NCI-H2029 treated with DMSO at 0.1 percent for 48 hours (cell line): ENCODE measurements at regions not wholly inside any gene's neighbourhood (a gene's known extent, or its start where the extent isn't known, plus 50 kb on each side); places are given as distances from the start of the nearest gene placed in this dataset.
"Not testable (repeated sequence)": the region's sequence is repeated elsewhere in the genome, so short reads cannot be mapped to it uniquely, and the experiment has no call there.

Experiments used
- DNase-seq: peaks from one replicate; lab custom pipeline; 2025; lab: John Stamatoyannopoulos, UW

DNA sequence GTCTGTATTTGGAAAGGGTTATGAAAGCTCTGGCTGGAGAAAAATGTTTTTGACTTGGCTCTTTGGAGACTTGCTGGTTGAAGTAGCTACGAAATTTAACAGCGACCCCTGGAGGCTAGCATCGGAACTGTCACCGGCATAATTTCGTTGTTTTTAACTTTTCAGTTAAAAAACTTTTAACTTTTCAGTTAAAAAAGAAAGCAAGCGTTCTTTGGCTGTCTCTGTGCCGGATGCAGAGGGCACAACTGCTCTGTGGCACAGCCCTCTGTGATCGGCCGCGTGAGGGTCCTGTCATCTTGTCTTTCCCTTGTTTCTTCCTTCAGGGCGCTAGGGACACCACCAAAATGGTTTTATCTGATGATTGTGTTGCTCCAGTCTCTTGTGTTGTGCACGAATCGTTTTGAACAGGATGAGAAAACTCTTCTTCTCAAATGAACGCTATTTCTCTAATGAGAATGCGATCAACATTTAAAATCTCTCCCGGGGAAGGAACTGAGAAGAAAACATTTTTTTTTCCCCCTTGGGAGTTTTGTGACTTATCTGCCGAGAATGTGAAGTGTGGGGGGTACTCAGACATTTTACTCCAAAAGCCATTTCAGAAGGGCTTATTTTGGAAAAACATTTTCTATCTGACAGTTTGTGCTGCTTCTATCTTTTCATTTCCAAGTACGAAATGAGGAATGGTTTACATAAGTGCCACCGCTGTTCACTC, 57.1 kb downstream of the ADCYAP1 start:
- peak; percentile 27 for DNase-seq

DNA sequence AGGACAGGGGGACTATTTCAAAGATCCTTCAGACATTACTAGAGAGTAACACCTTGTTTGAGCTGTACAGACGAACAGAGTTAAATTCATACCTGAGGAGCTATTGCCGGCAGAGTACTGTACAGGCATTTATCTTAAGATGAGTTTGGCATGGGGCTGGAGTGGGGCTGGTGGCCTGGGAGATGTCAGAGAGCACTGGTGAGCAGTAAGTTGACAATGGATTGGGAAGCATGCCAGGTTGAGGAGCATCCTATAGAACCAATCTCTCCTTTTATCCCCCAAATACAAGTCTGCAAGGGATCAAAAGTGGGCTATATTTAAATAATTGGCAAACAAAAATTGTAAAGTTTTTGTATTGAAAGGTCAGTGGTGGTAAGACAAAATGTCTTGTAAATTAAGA, 58.6 kb downstream of the ADCYAP1 start:
- DNase-seq = no peak

DNA sequence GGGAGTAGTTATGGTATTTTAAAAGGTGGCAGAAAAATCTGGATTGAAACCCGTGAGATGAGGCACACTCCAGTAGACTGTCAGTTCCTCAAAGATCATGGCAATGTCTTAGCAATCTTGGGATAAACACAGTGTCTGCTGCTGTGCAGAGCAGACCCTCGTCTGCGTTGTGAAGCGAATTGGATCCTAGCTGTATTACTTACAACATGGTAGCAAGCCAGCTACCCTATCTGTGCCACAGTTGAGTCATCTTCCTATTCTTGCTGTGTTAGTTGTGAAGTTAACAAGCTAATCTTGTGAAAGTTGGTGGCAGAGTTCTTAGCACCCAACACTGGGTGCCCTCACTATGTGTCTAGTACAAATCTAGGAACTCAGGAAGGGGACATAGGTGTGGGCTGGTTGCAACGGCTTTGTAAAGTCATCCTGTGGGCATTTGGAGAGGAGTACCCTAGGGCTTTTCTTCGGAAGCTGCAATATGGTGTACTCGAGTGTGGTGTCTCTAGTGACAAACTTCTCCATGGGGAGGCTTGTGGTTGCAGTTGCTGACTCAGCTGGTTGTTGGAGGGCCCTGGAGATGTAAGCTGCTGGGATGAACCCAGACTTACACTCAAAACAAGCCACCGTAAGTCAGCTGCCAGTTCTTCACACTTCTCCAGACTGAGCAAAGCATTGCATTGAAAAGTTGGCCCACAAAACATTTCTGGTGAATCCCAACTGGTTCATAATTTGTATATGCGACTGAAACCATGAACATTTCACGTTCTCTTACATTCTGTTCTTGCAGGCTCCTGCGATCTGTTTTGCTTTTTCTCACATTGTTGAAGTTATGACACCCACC, 61.5 kb downstream of the ADCYAP1 start:
- no peak for DNase-seq

DNA sequence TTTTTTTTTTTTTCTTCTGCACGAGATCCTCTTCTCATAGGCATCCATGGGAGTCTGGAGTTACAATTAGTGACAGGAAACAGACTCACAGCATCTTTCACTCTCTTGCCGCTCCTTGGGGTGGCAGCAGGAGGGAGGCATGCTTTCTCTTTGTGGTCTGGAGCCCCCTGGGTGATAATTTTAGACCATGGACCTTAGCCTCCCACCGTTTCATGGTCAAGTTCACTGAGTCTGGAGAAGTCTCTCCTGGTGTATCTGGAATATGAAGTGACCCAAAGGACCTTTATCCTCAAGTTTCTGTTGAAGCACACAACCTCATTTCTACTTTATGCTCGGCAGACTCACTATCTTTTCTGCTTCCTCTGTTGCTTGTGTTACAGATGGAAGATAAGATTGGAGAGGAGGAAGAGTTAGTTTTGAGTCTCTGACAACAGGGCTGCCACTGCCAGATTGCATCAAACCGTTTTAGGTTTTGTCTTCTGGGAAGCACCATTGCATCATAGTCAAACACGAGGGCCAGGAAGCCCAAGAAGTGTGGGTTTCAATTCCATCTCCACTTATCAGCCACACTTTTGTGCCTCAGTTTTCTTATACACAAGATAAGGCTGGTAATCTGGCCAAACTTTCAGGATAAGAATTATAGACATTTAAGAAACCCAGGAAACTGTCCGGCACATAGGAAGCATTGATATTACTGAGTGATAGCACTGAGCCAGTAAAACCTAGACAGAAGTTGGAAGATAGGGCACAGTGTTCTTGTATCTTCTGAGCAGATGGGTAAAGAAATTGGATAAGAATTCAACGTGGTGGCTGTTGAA, 62.3 kb downstream of the ADCYAP1 start:
- no peak for DNase-seq

DNA sequence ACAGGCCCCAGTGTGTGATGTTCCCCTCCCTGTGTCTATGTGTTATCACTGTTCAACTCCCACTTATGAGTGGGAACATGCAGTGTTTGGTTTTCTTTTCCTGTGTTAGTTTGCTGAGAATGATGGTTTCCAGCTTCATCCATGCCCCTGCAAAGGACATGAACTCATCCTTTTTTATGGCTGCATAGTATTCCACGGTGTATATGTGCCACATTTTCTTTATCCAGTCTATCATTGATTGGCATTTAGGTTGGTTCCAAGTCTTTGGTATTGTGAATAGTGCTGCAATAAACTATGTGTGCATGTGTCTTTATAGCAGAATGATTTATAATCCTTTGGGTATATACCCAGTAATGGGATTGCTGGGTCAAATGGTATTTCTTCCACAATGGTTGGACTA, 64.2 kb downstream of the ADCYAP1 start:
- not testable (repeated sequence) for DNase-seq

DNA sequence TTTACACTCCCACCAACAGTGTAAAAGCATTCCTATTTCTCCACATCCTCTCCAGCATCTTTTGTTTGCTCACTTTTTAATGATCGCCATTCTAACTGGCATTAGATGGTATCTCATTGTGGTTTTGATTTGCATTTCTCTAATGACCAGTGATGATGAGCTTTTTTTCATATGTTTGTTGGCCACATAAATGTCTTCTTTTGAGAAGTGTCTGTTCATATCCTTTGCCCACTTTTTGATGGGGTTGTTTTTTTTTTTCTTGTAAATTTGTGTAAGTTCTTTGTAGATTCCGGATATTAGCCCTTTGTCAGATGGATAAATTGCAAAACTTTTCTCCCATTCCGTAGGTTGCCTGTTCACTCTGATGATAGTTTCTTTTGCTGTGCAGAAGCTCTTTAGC, 64.6 kb downstream of the ADCYAP1 start:
- DNase-seq = not testable (repeated sequence)

DNA sequence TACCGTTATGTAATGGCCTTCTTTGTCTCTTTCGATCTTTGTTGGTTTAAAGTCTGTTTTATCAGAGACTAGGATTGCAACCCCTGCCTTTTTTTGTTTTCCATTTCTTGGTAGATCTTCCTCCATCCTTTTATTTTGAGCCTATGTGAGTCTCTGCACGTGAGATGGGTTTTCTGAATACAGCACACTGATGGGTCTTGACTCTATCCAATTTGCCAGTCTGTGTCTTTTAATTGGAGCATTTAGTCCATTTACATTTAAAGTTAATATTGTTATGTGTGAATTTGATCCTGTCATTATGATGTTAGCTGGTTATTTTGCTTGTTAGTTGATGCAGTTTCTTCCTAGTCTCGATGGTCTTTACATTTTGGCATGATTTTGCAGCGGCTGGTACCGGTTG, 69.9 kb downstream of the ADCYAP1 start:
- not testable (repeated sequence) for DNase-seq

DNA sequence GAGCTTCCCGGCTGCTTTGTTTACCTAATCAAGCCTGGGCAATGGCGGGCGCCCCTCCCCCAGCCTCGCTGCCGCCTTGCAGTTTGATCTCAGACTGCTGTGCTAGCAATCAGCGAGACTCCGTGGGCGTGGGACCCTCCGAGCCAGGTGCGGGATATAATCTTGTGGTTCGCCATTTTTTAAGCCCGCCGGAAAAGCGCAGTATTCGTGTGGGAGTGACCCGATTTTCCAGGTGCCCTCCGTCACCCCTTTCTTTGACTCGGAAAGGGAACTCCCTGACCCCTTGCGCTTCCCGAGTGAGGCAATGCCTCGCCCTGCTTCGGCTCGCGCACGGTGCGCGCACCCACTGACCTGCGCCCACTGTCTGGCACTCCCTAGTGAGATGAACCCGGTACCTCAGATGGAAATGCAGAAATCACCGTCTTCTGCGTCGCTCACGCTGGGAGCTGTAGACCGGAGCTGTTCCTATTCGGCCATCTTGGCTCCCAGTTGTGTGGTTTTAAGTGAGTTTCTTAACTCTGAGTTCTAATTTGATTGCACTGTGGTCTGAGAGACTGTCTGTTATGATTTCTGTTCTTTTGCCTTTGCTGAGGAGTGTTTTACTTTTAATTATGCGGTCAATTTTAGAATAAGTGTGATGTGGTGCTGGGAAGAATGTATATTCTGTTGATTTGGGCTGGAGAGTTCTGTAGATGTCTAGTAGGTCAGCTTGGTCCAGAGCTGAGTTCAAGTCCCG, 71.9 kb downstream of the ADCYAP1 start:
- DNase-seq = not testable (repeated sequence)

DNA sequence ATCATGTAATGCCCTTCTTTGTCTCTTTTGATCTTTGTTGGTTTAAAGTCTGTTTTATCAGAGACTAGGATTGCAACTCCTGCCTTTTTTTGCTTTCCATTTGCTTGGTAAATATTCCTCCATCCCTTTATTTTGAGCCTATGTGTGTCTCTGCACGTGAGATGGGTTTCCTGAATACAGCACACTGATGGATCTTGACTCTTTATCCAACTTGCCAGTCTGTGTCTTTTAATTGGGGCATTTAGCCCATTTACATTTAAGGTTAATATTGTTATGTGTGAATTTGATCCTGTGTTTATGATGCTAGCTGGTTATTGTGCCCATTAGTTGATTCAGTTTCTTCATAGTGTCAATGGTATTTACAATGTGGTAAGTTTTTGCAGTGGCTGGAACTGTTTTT, 72.7 kb downstream of the ADCYAP1 start:
- not testable (repeated sequence) for DNase-seq

DNA sequence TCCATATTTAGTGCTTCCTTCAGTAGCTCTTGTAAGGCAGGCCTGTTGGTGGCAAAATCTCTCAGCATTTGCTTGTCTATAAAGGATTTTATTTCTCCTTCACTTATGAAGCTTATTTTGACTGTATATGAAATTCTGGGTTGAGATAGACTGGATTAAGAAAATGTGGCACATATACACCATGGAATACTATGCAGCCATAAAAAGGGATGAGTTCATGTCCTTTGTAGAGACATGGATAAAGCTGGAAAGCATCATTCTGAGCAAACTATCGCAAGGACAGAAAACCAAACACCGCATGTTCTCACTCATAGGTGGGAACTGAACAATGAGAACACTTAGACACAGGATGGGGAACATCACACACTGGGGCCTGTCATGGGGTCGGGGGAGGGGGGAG, 73.1 kb downstream of the ADCYAP1 start:
- DNase-seq = not testable (repeated sequence)

DNA sequence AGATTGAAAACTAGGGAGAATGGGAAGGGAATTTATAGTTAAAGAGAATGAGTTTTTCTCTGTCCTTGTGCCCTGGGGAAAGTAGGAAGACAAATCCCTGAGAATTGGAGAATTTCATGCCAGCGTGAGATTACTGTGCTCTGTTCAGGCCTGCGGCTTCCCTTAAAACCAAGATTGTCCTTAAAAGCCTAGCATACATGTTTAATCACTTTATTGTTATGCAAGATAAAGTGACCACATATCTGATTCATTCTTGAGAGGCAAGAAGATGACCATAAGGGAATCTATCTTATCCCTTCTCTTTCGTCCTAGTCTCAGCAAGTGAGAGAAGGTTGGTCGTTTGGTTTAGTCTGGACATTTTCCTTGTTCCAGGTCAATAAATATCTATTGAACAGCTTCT, 75.9 kb downstream of the ADCYAP1 start:
- DNase-seq = no peak

DNA sequence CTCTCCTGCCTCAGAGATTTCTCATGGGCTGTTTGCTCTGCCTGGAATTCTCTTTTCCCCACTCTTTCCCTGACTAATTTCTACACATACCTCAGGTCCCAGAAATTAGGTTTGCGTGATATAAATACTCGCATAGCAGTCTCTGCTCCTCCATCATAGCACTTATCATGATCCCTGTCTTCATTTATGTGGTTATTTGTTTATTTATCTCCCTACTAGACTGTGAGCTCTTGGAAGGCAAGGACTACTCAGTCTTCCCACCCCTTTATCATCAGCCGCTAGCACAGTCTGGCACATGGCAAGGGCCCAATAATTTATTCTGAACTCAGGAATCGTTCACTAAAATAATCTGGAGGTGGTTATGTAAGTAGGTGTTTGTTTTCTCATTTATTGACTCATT, 79.3 kb downstream of the ADCYAP1 start:
- DNase-seq = peak; percentile 70

DNA sequence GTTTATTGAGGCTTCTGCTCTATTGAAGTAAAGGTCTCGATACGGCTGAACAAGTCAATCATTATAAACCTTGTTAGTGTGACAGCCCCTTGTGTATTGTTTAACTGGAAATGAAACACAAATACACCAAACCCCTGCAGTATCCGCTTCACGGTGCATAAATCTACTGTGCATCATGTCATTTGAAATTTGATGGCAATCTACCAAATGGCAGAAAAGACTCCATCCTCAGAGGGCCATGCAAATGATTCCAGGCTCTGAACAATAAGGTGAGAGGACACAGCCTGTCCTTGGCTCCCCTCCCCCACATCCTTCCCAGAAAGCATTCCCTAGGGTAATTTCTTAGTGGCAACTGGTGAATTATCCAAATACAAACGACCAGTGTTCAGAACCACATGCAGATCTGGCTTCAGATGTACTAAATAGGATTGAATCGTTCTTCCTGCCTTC, 80.6 kb downstream of the ADCYAP1 start:
- DNase-seq = peak; percentile 96

DNA sequence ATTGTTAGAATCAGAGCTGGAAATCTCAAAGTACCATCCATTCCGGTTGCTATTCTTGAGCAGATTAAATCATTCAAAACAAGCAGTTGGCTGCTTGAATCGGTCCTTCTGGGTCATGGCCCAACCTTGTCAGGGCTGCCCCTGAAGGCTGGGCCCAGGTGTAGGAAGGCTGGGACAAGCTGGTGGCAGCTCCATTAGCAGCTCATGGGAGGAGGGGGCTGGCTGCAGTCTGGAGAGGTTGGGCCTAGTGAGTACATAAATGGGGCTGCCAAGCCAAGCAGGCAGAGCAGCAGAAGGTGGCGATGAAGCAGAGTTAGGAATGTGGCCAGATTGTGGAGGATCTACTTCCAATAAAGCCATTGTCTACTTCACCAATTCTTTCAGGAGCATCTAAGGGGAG, 81.4 kb downstream of the ADCYAP1 start:
- peak; percentile 70 for DNase-seq

DNA sequence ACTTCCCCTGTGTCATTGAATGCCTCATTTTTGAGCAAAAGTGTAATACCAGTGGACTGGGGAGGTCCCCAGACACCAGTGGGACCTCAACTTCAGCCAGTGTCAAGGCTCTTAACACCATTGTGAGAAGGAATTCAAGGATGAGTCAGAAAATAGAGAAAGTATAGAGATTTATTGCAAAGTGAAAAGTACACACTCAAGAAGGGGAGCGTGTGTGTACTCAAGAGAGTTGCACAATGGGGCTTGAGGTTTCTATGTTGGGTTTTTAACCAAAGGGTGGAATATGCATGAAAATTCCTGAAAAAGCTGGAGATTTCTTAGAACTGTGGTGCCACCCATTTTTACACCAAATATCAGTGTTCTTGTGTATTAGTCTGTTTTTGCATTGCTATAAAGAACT, 81.9 kb downstream of the ADCYAP1 start:
- DNase-seq = no peak

DNA sequence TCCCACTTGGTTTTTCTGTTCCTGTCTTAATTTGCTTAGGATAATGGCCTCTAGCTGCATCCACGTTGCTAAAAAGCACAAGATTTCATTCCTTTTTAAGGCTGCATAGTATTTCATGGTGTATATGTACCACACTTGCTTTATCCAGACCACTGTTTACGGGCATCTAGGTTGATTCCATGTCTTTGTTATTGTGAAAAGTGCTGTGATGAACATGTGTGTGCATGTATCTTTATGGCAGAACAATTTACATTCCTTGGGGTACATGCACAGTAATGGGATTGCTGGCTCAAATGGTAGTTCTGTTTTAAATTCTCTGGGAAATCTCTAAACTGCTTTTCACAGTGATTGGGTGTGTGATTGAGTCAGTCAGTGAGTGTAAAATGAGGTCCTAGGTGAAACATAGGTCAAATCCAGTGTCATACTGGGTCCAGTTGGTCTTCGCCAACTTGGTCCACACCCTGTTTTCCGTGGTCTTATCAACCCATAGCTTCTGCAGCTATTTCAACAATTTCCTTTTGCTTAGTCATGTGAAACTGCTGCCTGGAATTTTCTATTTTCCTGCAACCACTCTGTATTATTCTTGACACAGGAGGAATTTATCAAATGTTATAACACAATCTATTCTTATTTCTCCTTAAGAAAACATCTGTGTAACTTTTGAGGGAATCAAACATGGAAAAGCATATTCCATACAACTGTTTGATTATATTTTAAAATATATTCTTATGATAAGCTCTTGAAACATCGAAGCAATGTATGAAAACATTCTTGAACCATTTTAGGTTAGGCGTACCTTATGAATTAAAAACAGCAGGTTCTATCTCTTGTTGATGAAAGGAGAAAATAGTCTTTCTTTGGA, 82.9 kb downstream of the ADCYAP1 start:
- no peak for DNase-seq

DNA sequence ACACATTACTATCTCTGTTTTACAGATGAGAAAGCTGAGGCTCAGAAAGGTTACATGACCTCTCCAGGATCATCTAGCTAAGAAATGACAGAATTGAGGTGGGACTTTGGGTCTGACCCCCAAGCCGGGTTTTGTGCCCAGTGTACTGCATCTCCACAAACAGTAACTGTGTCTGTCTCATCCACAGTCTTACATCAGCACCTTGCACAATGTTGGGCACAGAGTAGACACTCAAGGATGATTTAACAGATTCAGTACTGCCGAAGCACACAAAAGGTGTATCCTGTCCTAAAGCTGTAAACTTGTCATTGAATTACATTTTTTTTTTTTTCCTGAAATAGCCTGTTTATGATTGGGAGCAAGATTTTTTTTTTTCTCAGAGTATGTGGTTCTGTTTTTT, 84.8 kb downstream of the ADCYAP1 start:
- DNase-seq = no peak

DNA sequence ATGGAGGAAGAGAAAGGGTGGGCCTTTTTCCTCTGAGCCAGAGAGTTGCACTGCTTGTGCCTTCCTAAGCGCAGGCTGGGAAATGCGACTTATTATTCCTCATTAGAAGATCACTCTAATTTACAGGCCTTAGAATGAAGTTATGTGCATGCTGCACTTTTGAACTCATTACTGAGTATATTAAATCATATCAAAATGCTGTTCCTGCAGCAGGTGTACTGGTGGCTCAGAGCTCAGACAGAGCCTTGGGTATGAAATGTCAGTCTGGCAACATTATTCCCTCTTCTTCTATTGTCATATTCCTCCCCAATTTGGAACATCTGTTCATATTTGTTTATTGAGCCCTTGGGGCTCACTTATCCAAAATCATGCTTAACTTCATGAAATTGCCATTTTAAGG, 85.5 kb downstream of the ADCYAP1 start:
- no peak for DNase-seq

DNA sequence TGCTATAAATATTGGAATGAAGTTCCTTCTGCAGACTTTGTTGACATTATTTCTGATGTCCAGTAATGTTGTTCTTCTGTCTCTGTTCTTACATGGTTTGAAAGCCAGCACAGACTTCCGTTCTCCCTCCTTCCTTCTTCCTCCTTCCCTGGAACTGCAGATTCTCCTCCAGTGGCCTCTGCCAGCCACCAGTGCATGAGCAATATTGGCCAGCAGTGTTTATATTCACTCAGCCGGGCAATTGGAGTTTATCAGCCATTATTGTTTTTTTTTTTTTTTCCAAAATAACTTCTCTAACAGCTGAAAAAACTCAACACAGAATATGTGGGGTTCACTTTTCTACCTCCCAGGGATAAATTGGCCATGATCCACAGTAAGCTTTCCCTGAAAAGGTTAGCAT, 86.8 kb downstream of the ADCYAP1 start:
- DNase-seq = no peak

DNA sequence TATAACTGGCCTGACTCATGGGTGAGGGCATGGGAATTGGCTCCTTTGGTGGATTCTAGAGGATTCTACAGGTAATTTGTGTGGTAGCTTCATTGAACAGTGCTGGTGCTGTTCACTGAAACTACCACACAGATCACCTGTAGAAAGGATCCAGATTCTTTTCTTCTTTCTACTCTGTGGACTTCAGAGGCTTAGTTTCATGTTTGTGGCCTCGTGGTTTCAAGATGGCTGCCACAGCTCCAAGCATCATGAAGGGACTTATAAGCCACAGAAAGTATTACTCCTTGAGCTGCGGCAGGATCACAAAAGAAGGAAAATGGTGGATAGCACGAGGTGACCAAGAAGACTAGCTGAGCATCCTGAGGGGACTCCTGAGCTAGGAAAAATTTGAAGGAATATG, 88.9 kb downstream of the ADCYAP1 start:
- DNase-seq = no peak

DNA sequence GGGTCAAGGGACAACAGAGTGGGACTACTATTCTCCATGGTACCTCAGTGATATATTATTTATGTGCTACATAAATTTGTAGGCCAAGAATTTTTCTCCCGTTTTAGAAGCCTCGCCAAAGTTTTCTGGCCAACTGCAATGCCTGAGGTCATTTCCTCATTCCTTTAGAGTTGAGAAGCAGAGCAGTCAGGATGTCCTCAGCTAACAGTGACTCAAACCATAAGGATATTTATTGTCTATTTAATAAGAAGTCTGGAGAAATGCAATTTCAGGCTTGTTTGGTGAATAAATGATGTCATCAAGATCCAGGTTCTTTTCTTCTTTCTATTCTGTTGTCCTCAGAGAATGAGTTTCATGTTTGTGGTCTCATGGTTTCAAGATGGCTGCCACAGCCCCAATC, 91.0 kb downstream of the ADCYAP1 start:
- no peak for DNase-seq
